OCI-LY7 (cell line): ENCODE measurements at regions not wholly inside any gene's neighbourhood (a gene's known extent, or its start where the extent isn't known, plus 50 kb on each side); places are given as distances from the start of the nearest gene placed in this dataset.

Experiments used
- CTCF ChIP-seq: fragments of 200-600 bp; sonication (generic); conservative IDR thresholded peaks from 2 replicates; pipeline ENCODE4 v1.5.1; 2014; ENCODE audit warnings: mild to moderate bottlenecking, antibody characterized with exemption, low read length, moderate library complexity, mixed read lengths
- EZH2phosphoT487 ChIP-seq: fragments of 200-600 bp; sonication (generic); IDR thresholded peaks from 2 replicates; pipeline ENCODE4 v1.6.1; 2018; ENCODE audit warnings: low read depth, borderline replicate concordance, mild to moderate bottlenecking, mixed run types, antibody characterized with exemption, low read length, moderate library complexity, mixed read lengths

DNA sequence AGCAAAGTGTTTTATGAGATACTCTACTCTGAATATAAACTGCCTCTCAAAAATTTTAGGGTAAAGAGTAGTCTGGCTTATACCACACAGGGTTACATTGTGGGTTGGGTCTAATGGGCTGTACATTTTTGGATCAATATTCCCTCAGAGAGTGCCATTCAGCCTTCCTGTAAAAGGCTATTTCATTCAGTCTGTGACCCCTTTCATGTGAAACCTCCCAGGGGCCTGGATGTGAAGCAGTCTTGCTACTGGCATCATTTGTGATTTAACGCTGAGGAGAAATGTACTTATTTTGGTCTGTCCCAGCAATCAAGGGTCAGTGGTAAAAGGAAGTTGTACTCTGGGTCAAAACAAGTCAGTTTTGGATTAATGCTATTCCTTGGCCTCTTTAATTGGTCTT lies 71.8 kb upstream of the PRKG1 start:
- TF ChIP-seq CTCF (no peak), EZH2phosphoT487 (no peak)
